ENCODE measurements at regions not wholly inside any gene's neighbourhood (a gene's known extent, or its start where the extent isn't known, plus 50 kb on each side); places are given as distances from the start of the nearest gene placed in this dataset.

DNA sequence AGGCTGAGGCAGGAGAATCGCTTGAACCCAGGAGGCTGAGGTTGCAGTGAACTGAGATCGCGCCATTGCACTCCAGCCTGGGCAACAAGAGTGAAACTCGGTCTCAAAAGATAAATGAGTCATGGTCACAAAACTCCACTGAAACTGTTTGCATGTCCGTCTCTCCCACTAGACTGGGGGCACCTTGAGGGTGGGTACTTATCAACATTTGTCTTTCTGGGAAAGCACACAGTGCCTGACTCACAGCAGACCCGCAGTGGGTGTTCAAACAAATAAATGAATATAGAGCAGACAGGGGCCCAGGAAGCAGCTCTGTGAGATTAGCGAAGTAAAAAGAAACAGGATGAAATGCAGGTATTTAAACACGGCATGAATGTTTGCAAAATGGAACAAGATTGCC is 211.1 kb upstream of the GATA6 start:
- TF ChIP-seq, protein P1, sequence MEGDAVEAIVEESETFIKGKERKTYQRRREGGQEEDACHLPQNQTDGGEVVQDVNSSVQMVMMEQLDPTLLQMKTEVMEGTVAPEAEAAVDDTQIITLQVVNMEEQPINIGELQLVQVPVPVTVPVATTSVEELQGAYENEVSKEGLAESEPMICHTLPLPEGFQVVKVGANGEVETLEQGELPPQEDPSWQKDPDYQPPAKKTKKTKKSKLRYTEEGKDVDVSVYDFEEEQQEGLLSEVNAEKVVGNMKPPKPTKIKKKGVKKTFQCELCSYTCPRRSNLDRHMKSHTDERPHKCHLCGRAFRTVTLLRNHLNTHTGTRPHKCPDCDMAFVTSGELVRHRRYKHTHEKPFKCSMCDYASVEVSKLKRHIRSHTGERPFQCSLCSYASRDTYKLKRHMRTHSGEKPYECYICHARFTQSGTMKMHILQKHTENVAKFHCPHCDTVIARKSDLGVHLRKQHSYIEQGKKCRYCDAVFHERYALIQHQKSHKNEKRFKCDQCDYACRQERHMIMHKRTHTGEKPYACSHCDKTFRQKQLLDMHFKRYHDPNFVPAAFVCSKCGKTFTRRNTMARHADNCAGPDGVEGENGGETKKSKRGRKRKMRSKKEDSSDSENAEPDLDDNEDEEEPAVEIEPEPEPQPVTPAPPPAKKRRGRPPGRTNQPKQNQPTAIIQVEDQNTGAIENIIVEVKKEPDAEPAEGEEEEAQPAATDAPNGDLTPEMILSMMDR (IDR thresholded peaks at IDR 0.05): no peak
- no peak for TF ChIP-seq POLR2A (IDR thresholded peaks at IDR 0.05)
